AG04450 (cell line): ENCODE measurements at regions not wholly inside any gene's neighbourhood (a gene's known extent, or its start where the extent isn't known, plus 50 kb on each side); places are given as distances from the start of the nearest gene placed in this dataset.

Experiments used
- CTCF ChIA-PET: fragments of 300-600, 350-600 bp; formaldehyde crosslinking; extraction: SDS; loops from one replicate; lab custom pipeline; 2022; ENCODE audit warnings: antibody characterized with exemption, inconsistent platforms; lab: Charles Lee
- POLR2A ChIA-PET: fragments of 350-600 bp; formaldehyde crosslinking; extraction: SDS; loops from one replicate; lab custom pipeline; 2021; ENCODE audit warnings: antibody characterized with exemption, inconsistent platforms; lab: Yijun Ruan, JAX
- DNase-seq: peaks from one replicate; pipeline ENCODE4 v3.0.0-alpha.2; 2011; ENCODE audit warnings: low read depth, low spot score
- H3K27ac ChIP-seq: one replicate; pipeline ENCODE4 v1.5.1; 2012; ENCODE audit warnings: low read depth, low read length, control low read depth
- H3K27me3 ChIP-seq: one replicate; pipeline ENCODE4 v1.6.0; 2012; ENCODE audit warnings: low read length; ENCODE audit not compliant: control insufficient read depth, insufficient read depth
- H3K4me3 ChIP-seq: 2 replicates; pipeline ENCODE4 v1.5.1; 2011; ENCODE audit warnings: mild to moderate bottlenecking, low read depth, low read length, control low read depth
- H3K9me3 ChIP-seq: 2 replicates; pipeline ENCODE4 v1.5.1; 2012; ENCODE audit warnings: low read length; ENCODE audit not compliant: control insufficient read depth, insufficient read depth
- TF ChIP-seq, protein P1 (sequence below): IDR thresholded peaks from 2 replicates; pipeline ENCODE4 v1.5.1; 2011; ENCODE audit warnings: low read depth, low read length, control low read depth, inconsistent platforms

DNA sequence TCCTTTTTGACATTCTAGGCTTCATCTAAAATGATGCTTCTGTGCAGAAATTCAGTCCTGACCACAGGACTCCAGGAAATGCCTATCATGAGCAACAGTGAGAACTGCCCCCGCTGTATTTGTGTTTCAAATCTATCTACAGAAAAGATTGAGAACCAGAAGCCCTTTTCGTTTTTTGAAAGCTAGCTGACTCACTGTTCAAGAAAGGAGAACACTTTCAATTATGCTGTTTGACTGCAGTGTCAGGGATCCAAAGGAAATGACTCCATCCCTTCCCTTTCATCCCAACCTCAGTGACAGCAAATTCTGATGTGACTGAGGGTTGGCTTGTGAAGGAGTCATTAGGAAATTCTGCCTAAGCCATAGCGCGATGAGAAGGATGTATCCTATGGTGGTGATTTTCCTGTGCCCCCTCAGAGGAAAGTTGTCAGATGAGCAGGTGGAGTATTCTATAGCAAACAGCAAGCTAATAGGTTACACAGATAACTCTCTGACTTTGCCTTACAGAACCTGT is 622.3 kb downstream of the TMEM114 start:
- Histone ChIP-seq H3K27ac (no peak overlapping the region), H3K9me3 (peaks cover 14% of the 10 kb centered on the region), H3K4me3 (no peak overlapping the region), H3K27me3 (no peaks in the 10 kb centered on the region)
- CTCF ChIA-PET: no interaction called here
- POLR2A ChIA-PET: no interaction called here
- TF ChIP-seq, protein P1, sequence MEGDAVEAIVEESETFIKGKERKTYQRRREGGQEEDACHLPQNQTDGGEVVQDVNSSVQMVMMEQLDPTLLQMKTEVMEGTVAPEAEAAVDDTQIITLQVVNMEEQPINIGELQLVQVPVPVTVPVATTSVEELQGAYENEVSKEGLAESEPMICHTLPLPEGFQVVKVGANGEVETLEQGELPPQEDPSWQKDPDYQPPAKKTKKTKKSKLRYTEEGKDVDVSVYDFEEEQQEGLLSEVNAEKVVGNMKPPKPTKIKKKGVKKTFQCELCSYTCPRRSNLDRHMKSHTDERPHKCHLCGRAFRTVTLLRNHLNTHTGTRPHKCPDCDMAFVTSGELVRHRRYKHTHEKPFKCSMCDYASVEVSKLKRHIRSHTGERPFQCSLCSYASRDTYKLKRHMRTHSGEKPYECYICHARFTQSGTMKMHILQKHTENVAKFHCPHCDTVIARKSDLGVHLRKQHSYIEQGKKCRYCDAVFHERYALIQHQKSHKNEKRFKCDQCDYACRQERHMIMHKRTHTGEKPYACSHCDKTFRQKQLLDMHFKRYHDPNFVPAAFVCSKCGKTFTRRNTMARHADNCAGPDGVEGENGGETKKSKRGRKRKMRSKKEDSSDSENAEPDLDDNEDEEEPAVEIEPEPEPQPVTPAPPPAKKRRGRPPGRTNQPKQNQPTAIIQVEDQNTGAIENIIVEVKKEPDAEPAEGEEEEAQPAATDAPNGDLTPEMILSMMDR: no peak
- DNase-seq: no peak

DNA sequence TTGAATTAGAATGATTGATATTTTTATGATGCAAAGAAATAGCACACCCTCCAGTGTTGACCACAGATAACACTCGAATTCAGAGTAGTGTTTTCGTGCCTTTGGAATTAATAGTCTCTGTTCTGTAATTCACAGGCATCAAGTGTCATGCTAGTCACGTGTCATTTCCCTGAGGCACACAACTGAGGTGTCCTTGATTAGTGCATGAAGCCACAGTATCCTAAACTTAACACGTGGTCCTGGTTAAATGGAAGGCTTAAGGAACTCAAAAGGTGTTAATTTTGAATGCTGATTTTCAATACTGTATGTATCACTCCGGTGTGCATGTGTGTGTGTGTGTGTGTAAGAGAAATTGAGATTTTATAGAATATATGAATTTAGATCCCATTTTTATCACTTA is 625.6 kb downstream of the TMEM114 start:
- H3K4me3 ChIP-seq: no peak overlapping the region
- no peak for DNase-seq
- no peaks in the 10 kb centered on the region for H3K27me3 ChIP-seq
- TF ChIP-seq, protein P1: no peak
- peaks cover 16% of the 10 kb centered on the region for H3K9me3 ChIP-seq
- ChIA-PET CTCF (no interaction called here), POLR2A (no interaction called here)
- H3K27ac ChIP-seq: no peak overlapping the region

DNA sequence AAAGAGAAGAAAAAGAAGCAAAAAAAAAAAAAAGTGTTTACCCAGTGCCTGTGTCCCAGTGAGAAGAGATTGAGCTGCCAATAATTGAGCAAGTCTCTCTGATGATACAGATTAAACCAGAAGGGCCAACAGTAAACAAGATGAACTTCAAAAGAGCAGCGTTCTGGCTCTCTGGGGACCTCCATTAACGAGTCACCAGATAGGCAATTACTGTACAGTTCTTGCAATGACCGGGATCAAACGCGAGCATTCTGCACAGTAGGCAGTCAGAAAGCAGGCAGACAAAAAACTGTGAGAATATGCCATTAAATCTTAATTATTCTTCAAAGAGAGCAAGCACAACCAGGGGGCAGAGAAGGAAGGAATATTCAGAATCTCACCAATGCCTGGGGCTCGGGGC is 626.1 kb downstream of the TMEM114 start:
- TF ChIP-seq, protein P1: no peak
- no peak overlapping the region for H3K27ac ChIP-seq
- H3K9me3 ChIP-seq: peaks cover 16% of the 10 kb centered on the region
- ChIA-PET POLR2A (no interaction called here), CTCF (no interaction called here)
- H3K4me3 ChIP-seq: no peak overlapping the region
- DNase-seq: no peak
- H3K27me3 ChIP-seq: no peaks in the 10 kb centered on the region

DNA sequence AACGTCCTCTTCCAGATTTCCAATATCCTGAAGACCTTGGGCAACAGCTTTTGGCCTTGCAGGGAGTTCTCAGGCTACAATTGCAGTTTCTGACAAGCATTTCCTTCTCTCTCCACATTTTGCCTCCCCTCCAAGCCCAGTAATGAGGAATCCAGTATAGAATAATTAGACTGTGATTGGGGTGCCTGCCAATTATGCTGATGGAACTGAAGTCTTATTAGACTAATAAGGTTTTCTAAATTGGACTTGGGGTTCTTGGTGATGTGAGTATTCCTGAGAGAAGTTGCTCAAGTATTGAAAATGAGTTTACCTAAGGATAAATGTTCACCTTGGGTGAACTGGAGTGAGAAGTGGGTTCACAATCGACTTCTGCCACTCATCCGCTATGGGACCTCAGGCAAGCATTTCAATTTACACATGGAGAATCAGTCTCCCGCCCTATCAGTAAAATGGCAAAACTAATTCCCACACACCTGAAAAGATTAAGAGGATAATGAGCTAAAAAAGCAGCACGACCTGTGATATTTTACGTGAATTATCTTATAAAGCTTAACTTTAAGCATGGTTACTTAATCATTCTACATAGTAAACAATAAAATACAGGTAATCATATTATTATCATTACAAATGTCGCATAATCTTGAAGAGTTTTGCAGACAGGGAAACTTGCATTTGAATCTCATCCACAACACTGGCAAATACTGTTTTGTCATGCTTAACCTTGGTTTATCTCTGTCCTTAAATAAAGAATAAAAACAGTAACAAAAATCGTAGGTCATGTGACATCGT is 628.0 kb downstream of the TMEM114 start:
- TF ChIP-seq, protein P1: no peak
- DNase-seq: no peak
- no peak overlapping the region for H3K4me3 ChIP-seq
- no peak overlapping the region for H3K27ac ChIP-seq
- CTCF ChIA-PET: no interaction called here
- peaks cover 21% of the 10 kb centered on the region for H3K9me3 ChIP-seq
- POLR2A ChIA-PET: no interaction called here
- H3K27me3 ChIP-seq: no peaks in the 10 kb centered on the region

DNA sequence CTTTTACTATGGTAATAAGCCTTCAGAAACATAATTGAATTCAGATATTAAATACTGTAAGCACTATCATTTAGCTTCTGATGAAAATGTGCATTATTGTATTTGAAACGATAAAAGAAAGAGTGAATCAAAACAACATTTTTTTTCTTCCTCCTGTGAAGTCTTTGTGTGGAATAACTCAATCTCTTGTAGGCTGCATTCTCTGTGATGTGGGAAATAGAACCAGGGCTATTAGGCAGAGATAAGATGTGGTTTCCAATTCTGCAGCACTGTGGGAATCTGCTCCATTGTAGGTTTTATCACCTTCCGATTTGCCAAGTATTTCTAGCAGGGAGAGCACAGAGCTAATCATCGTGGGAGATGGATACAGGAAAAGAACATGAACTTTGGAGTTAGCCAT is 624.5 kb downstream of the RBFOX1 start:
- CTCF ChIA-PET: no interaction called here
- Histone ChIP-seq H3K4me3 (no peak overlapping the region), H3K27ac (no peak overlapping the region), H3K27me3 (no peaks in the 10 kb centered on the region), H3K9me3 (peaks cover 12% of the 10 kb centered on the region)
- POLR2A ChIA-PET: no interaction called here
- TF ChIP-seq, protein P1: no peak
- no peak for DNase-seq
